ENCODE measurements at regions not wholly inside any gene's neighbourhood (a gene's known extent, or its start where the extent isn't known, plus 50 kb on each side); places are given as distances from the start of the nearest gene placed in this dataset.

DNA sequence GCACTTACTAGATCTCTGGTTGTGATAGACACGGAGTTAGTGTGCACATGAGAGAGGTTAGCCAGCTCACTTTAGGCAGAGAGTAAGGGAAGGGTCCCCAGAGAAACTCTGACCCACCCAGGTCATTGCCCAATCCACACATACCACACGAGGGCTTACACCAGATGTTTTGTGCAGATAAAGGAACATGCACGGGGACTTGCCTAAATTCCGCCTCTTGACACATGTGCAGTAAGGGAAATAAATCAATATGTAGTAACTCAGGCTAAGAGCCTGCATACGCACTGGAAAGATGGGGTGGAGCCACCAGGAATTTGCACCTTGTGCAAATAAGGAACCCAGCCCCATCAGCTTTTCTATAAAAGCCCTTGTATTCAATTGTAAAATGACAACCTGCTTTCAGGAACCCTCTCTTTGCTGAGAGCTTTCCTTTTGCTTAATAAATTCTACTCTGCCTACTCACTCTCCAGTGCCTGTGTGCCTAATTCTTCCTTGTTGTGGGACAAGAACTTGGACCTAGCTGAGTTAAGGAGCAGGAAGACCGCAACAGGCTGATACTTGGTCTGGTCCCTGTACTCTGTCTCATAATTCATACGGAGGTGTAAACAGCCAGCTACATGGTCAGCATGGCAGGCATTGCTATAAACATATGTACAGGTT, 120.2 kb downstream of the EMP1 start:
- DNase-seq (ENCODE audit: low spot score), result no peak
- TF ChIP-seq, protein P1, sequence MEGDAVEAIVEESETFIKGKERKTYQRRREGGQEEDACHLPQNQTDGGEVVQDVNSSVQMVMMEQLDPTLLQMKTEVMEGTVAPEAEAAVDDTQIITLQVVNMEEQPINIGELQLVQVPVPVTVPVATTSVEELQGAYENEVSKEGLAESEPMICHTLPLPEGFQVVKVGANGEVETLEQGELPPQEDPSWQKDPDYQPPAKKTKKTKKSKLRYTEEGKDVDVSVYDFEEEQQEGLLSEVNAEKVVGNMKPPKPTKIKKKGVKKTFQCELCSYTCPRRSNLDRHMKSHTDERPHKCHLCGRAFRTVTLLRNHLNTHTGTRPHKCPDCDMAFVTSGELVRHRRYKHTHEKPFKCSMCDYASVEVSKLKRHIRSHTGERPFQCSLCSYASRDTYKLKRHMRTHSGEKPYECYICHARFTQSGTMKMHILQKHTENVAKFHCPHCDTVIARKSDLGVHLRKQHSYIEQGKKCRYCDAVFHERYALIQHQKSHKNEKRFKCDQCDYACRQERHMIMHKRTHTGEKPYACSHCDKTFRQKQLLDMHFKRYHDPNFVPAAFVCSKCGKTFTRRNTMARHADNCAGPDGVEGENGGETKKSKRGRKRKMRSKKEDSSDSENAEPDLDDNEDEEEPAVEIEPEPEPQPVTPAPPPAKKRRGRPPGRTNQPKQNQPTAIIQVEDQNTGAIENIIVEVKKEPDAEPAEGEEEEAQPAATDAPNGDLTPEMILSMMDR (IDR thresholded peaks at IDR 0.05; ENCODE audit: extremely low read depth, missing control alignments), result no peak

DNA sequence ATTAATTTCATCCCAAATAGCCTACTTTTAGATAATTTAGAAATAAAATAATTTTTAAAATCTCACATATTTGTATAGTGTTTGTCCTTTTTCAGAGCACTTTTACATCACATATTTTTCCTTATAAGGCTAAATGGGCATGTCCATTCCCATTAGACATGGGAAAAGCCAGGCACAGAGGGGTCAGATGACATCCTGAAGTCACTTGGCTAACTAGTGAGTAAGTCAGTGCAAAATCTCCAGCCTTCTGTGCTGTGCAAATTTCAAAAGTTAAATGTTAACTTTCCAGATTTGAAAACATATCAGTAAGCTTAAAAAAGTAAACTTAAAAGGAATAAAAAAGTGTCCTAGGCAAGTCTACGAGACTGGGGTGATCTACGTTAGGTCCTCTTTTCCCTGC, 117.4 kb downstream of the EMP1 start:
- DNase-seq (ENCODE audit: low spot score), result no peak
- TF ChIP-seq, protein P1 (IDR thresholded peaks at IDR 0.05; ENCODE audit: extremely low read depth, missing control alignments), result no peak

DNA sequence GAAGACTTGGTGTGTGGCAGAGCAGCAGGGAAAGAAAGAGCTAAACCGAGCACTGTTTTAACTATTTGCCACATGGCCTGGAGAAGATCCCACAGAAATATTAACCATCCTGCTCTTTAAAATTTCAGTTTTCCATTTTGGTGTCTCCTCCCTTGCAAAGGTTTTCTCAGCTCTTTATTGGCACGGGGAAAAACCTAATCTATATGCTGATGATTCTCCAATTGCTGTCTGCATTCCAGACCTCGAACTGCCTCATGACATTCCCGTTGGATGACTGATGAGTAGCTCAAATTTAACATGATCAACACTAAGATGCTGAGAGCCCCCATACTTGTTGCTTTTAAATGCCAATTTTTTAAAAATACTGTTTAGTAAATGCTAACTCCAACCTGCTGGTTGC, 115.0 kb downstream of the EMP1 start:
- TF ChIP-seq, protein P1 (IDR thresholded peaks at IDR 0.05; ENCODE audit: extremely low read depth, missing control alignments), result no peak
- DNase-seq (ENCODE audit: low spot score), result no peak

DNA sequence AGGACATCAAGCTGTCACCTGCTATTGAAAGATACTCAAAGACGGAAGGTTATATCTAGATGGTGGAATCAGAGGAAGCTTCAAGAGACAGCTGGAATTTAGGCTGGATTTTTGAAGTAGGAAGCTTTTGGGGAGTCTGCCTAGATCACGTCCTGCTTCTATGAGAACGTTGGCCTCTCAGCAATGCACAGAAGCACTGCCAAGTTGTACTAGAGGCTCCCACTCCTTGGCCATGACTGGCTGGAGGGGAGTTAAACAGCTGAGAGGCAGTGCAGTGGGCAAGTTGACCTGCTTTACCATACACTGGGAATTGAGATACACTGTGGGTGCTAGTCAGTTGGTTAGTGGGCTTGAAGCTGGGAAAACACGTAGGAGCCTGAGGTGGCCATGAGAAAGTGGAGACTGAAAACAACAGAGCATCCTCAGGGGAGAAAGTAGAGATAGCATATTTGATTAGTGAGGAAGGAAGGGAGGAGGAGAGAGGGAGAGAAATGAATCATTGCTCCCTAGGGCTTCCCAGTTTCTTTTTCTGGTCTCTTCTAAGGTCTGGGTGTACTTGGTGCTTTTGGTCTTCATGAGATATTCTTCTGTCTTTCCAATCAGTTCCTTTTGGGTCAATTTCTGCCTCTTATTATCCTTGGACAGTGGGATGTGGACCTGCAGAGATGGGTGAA, 110.8 kb downstream of the EMP1 start:
- TF ChIP-seq, protein P1 (IDR thresholded peaks at IDR 0.05; ENCODE audit: extremely low read depth, missing control alignments), result no peak
- no peak for DNase-seq (ENCODE audit: low spot score)

DNA sequence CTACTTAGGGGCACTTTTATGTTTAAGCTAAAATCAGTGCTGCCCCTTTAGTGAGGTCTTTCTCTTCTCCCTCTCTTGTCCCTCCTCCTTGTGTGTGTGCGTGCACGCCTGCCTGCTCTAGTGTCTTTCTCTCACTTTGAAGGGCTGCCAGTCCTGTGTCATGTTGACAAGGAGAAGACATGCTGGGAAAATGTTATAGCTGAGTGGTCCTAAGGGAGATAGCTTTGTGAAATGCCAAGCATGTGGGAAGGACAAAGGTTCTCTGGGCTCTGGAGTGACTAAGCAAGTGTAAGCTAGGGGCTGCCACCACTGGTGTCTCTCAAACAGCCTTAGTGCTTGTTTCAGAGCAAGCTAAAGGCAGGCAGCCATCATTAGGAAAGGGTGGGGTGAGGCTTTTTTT, 108.4 kb downstream of the EMP1 start:
- DNase-seq (ENCODE audit: low spot score), result no peak
- TF ChIP-seq, protein P1 (IDR thresholded peaks at IDR 0.05; ENCODE audit: extremely low read depth, missing control alignments), result no peak

DNA sequence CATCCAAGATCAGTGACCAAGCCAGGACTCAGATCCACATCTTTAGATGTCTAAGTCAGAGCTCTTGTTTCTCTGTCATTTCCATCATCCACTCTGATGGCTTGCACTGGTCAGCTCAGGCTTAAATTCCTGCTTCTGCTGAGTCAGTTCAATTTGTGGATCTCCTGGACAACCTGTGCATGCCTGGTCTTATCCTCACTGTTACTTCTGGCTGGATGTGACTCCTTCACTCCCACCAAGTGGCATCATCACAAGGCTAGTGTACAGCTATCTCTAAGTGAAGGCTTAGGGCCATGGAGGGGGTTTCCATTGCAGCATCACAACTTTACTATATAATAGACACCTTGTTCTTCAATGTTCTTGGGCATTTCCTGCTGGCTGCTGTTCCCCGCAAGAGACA, 102.9 kb downstream of the EMP1 start:
- DNase-seq (ENCODE audit: low spot score), result no peak
- TF ChIP-seq, protein P1 (IDR thresholded peaks at IDR 0.05; ENCODE audit: extremely low read depth, missing control alignments), result no peak

DNA sequence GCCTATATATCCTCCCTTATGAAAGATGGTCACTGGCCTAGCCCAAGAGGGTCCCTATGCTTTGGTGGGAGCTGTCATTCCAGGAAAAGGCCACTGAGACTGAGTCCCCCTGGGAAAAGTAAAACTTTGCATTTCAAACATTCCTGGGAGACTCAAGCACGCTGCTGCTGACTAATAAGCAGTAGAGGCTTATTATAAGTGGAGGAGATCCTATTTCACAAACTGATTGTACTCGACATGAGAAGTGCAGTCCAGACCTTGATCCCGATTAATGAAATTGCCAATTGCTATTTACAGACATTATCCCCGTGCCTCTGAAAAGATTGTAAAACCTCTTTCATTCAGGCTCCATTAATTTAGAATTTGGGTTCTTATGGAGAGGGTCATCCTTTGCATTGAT, 96.6 kb downstream of the EMP1 start:
- no peak for DNase-seq (ENCODE audit: low spot score)
- TF ChIP-seq, protein P1 (IDR thresholded peaks at IDR 0.05; ENCODE audit: extremely low read depth, missing control alignments), result no peak
